ENCODE measurements at regions not wholly inside any gene's neighbourhood (a gene's known extent, or its start where the extent isn't known, plus 50 kb on each side); places are given as distances from the start of the nearest gene placed in this dataset.

GRCh38 chr3:117168896-117169295 is 459.3 kb downstream of the TUSC7 start:
- H3K4me3 ChIP-seq (ENCODE audit: low read length) = no peak overlapping the region
- DNase-seq (ENCODE audit: low read depth) = no peak
- TF ChIP-seq CTCF (conservative IDR thresholded peaks at IDR 0.05; ENCODE audit: low read depth, low read length) = no peak

DNA sequence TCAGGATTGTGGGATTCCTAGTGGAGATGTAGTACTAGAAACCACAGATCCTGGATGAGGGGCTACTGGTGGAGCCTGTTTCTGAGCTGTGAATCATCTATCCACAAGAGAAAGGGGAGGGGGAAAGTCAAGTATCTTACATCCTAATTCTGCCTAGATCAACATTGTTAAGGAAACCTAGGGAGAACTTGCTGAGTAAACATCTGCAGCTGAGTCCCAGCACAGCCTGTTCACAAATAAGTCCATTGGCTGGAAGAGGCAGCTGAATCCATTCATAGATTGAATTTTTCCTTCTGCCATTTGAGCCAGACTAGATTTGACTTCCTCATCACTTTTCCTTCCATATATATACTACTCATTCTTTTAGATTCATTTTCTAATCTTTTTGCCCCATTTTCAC is 460.5 kb downstream of the TUSC7 start:
- H3K4me3 ChIP-seq (ENCODE audit: low read length) = no peak overlapping the region
- no peak for DNase-seq (ENCODE audit: low read depth)
- TF ChIP-seq CTCF (conservative IDR thresholded peaks at IDR 0.05; ENCODE audit: low read depth, low read length) = no peak

DNA sequence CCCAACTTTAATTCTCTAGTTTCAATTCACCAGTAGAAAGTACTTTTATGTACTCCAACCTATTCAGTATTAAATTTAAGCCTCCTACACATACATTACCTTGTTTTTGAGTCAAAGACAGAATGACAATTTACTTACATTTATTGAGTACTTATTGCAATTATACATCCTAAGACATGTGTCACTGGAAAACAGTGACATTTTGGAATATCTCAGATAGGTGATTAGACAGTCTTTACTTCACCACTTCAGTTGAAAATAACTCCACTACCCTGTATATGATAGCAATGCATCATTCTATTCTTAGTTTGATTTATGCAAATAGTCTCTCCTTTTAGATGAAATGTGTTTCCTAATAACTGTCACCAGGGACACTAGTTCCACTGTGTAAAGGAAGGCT is 461.5 kb downstream of the TUSC7 start:
- no peak for DNase-seq (ENCODE audit: low read depth)
- H3K4me3 ChIP-seq (ENCODE audit: low read length) = no peak overlapping the region
- TF ChIP-seq CTCF (conservative IDR thresholded peaks at IDR 0.05; ENCODE audit: low read depth, low read length) = no peak

GRCh38 chr3:117172426-117172825 is 462.8 kb downstream of the TUSC7 start:
- no peak for DNase-seq (ENCODE audit: low read depth)
- no peak for TF ChIP-seq CTCF (conservative IDR thresholded peaks at IDR 0.05; ENCODE audit: low read depth, low read length)

GRCh38 chr3:117181222-117181621 is 471.6 kb downstream of the TUSC7 start:
- no peak overlapping the region for H3K4me3 ChIP-seq (ENCODE audit: low read length)
- TF ChIP-seq CTCF (conservative IDR thresholded peaks at IDR 0.05; ENCODE audit: low read depth, low read length) = no peak
- no peak for DNase-seq (ENCODE audit: low read depth)

More at GRCh38 chr3:117172426-117172825, 462.8 kb downstream of the TUSC7 start:
- H3K4me3 ChIP-seq (ENCODE audit: low read length) = no peak overlapping the region

DNA sequence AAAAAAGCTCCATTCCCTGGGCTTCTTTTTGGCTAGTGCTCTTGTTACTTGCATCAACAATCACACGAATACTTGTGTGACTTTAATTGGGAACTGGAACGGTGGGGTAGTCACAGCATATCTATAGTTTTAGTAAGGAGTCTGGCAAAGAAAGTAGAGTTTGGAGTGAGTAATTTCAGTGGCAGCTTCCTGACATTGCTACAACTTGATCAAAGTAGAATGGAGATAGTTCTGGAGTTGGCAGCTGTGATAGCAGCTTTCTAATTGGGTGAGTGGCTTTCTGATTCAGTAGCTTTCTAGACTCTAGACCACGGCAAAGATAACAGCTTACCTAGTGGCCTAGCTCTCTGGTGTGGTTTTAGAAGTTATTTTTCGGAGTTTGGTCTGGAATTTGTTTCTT is 475.0 kb downstream of the TUSC7 start:
- DNase-seq (ENCODE audit: low read depth) = no peak
- no peak for TF ChIP-seq CTCF (conservative IDR thresholded peaks at IDR 0.05; ENCODE audit: low read depth, low read length)

DNA sequence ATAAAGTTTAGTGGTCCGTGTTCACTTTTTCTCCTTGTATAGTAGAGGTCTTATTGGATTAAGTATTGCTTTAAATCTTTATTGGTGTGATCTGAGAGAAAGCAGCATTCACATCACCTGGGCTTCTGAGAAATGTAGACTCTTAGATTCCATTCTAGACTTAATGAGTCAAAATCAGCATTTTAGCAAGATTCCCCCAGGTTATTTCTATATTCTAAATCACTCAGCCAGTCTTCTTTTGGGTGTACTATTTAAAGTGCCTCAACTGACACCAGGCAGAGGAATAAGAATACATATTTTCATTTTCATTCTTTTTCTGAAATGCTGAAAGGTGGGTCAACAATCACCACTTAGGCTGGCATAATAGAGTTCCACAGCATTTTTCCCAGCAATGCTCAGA is 481.7 kb downstream of the TUSC7 start:
- TF ChIP-seq CTCF (conservative IDR thresholded peaks at IDR 0.05; ENCODE audit: low read depth, low read length) = no peak
- no peak overlapping the region for H3K4me3 ChIP-seq (ENCODE audit: low read length)
- DNase-seq (ENCODE audit: low read depth) = no peak

More for the DNA sequence above, 475.0 kb downstream of the TUSC7 start:
- no peak overlapping the region for H3K4me3 ChIP-seq (ENCODE audit: low read length)
